ENCODE measurements at regions not wholly inside any gene's neighbourhood (a gene's known extent, or its start where the extent isn't known, plus 50 kb on each side); places are given as distances from the start of the nearest gene placed in this dataset.
"Not testable (repeated sequence)": the region's sequence is repeated elsewhere in the genome, so short reads cannot be mapped to it uniquely, and the experiment has no call there.

- no peak for DNase-seq (ENCODE audit: low read depth)
- TF ChIP-seq CTCF (IDR thresholded peaks at IDR 0.05; ENCODE audit: control insufficient read depth, extremely low read depth, insufficient read depth), result no peak
- H3K4me3 ChIP-seq (ENCODE audit: low read depth, low read length), result no peak overlapping the region
These were observed 95.7 kb upstream of the MYLIP start for GRCh38 chr6:16033214-16033613.

- DNase-seq (ENCODE audit: low read depth), result no peak
- no peak overlapping the region for H3K4me3 ChIP-seq (ENCODE audit: low read depth, low read length)
- no peak for TF ChIP-seq CTCF (IDR thresholded peaks at IDR 0.05; ENCODE audit: control insufficient read depth, extremely low read depth, insufficient read depth)
These were observed 97.5 kb upstream of the MYLIP start for GRCh38 chr6:16031278-16031981.

GRCh38 chr6:16028966-16029365, 99.9 kb upstream of the MYLIP start:
- TF ChIP-seq CTCF (IDR thresholded peaks at IDR 0.05; ENCODE audit: control insufficient read depth, extremely low read depth, insufficient read depth), result no peak
- no peak overlapping the region for H3K4me3 ChIP-seq (ENCODE audit: low read depth, low read length)
- DNase-seq (ENCODE audit: low read depth), result no peak

GRCh38 chr6:16020259-16020658, 108.6 kb upstream of the MYLIP start:
- H3K4me3 ChIP-seq (ENCODE audit: low read depth, low read length), result no peak overlapping the region
- TF ChIP-seq CTCF (IDR thresholded peaks at IDR 0.05; ENCODE audit: control insufficient read depth, extremely low read depth, insufficient read depth), result no peak
- no peak for DNase-seq (ENCODE audit: low read depth)

GRCh38 chr6:16019462-16019861, 109.4 kb upstream of the MYLIP start:
- no peak for DNase-seq (ENCODE audit: low read depth)
- H3K4me3 ChIP-seq (ENCODE audit: low read depth, low read length), result no peak overlapping the region
- TF ChIP-seq CTCF (IDR thresholded peaks at IDR 0.05; ENCODE audit: control insufficient read depth, extremely low read depth, insufficient read depth), result no peak

- TF ChIP-seq CTCF (IDR thresholded peaks at IDR 0.05; ENCODE audit: control insufficient read depth, extremely low read depth, insufficient read depth), result no peak
- H3K4me3 ChIP-seq (ENCODE audit: low read depth, low read length), result no peak overlapping the region
- no peak for DNase-seq (ENCODE audit: low read depth)
These were observed 110.3 kb upstream of the MYLIP start for GRCh38 chr6:16018626-16019025.

- not testable (repeated sequence) for DNase-seq (ENCODE audit: low read depth); H3K4me3 ChIP-seq (ENCODE audit: low read depth, low read length)
These were observed 114.6 kb upstream of the MYLIP start for GRCh38 chr6:16014325-16014724.

All from LNCaP clone FGC (cell line).